ENCODE measurements at regions not wholly inside any gene's neighbourhood (a gene's known extent, or its start where the extent isn't known, plus 50 kb on each side); places are given as distances from the start of the nearest gene placed in this dataset.

GRCh38 chr6:156694679-156695078, 82.5 kb upstream of the ARID1B start:
- TF ChIP-seq POLR2AphosphoS5 (IDR thresholded peaks at IDR 0.05; ENCODE audit: low read depth), result no peak
- no peak for TF ChIP-seq SPI1 (IDR thresholded peaks at IDR 0.05; ENCODE audit: borderline replicate concordance, low read depth)
- TF ChIP-seq CTCF (IDR thresholded peaks at IDR 0.05; ENCODE audit: insufficient read depth, low read length), result no peak
- no peak for TF ChIP-seq GABPA (IDR thresholded peaks at IDR 0.05; ENCODE audit: low read depth)
- TF ChIP-seq REST (IDR thresholded peaks at IDR 0.05; ENCODE audit: insufficient replicate concordance, low read depth), result no peak

GRCh38 chr6:156691018-156691417, 86.2 kb upstream of the ARID1B start:
- no peak overlapping the region for H3K4me3 ChIP-seq (replicated peaks; ENCODE audit: insufficient read depth, low read length)
- H3K27me3 ChIP-seq (ENCODE audit: insufficient read depth, poor library complexity, severe bottlenecking), result no peaks in the 10 kb centered on the region
- DNase-seq (ENCODE audit: low read depth in 1 of 2, low spot score in 1 of 2), result no peak
- H3K27ac ChIP-seq (replicated peaks), result no peak overlapping the region
- TF ChIP-seq CTCF (IDR thresholded peaks at IDR 0.05; ENCODE audit: insufficient read depth, low read length) (no peak), REST (IDR thresholded peaks at IDR 0.05; ENCODE audit: insufficient replicate concordance, low read depth) (no peak), GABPA (IDR thresholded peaks at IDR 0.05; ENCODE audit: low read depth) (no peak), SPI1 (IDR thresholded peaks at IDR 0.05; ENCODE audit: borderline replicate concordance, low read depth) (no peak), POLR2AphosphoS5 (IDR thresholded peaks at IDR 0.05; ENCODE audit: low read depth) (no peak)

More at GRCh38 chr6:156694679-156695078, 82.5 kb upstream of the ARID1B start:
- DNase-seq (ENCODE audit: low read depth in 1 of 2, low spot score in 1 of 2), result no peak
- H3K27ac ChIP-seq (replicated peaks), result no peak overlapping the region
- H3K4me3 ChIP-seq (replicated peaks; ENCODE audit: insufficient read depth, low read length), result no peak overlapping the region
- no peaks in the 10 kb centered on the region for H3K27me3 ChIP-seq (ENCODE audit: insufficient read depth, poor library complexity, severe bottlenecking)

GRCh38 chr6:156689656-156690055, 87.5 kb upstream of the ARID1B start:
- peak; percentile 52; the same call in 1 of the 2 replicates for TF ChIP-seq SPI1 (IDR thresholded peaks at IDR 0.05; ENCODE audit: borderline replicate concordance, low read depth)
- TF ChIP-seq POLR2AphosphoS5 (IDR thresholded peaks at IDR 0.05; ENCODE audit: low read depth), result no peak
- no peaks in the 10 kb centered on the region for H3K27me3 ChIP-seq (ENCODE audit: insufficient read depth, poor library complexity, severe bottlenecking)
- peak in 1 of 2 experiments; percentile 85 for DNase-seq (ENCODE audit: low read depth in 1 of 2, low spot score in 1 of 2)
- peak overlapping the region; percentile 13; the same call in 1 of the 2 replicates for H3K27ac ChIP-seq (replicated peaks)
- H3K4me3 ChIP-seq (replicated peaks; ENCODE audit: insufficient read depth, low read length), result no peak overlapping the region

- TF ChIP-seq SPI1 (IDR thresholded peaks at IDR 0.05; ENCODE audit: borderline replicate concordance, low read depth) (no peak), GABPA (IDR thresholded peaks at IDR 0.05; ENCODE audit: low read depth) (no peak), CTCF (IDR thresholded peaks at IDR 0.05; ENCODE audit: insufficient read depth, low read length) (no peak), POLR2AphosphoS5 (IDR thresholded peaks at IDR 0.05; ENCODE audit: low read depth) (no peak)
- Histone ChIP-seq H3K27ac (replicated peaks) (no peak overlapping the region), H3K27me3 (ENCODE audit: insufficient read depth, poor library complexity, severe bottlenecking) (no peaks in the 10 kb centered on the region), H3K4me3 (replicated peaks; ENCODE audit: insufficient read depth, low read length) (no peak overlapping the region)
- DNase-seq (ENCODE audit: low read depth in 1 of 2, low spot score in 1 of 2), result no peak
These were observed 88.6 kb upstream of the ARID1B start for GRCh38 chr6:156688620-156688971.
